SK-N-DZ (cell line): ENCODE measurements at regions not wholly inside any gene's neighbourhood (a gene's known extent, or its start where the extent isn't known, plus 50 kb on each side); places are given as distances from the start of the nearest gene placed in this dataset.
"Not testable (repeated sequence)": the region's sequence is repeated elsewhere in the genome, so short reads cannot be mapped to it uniquely, and the experiment has no call there.

ENCODE experiments used
- DNase-seq: peaks from one replicate; pipeline ENCODE4 v3.0.0-alpha.2; 2015; ENCODE audit warnings: low spot score

DNA sequence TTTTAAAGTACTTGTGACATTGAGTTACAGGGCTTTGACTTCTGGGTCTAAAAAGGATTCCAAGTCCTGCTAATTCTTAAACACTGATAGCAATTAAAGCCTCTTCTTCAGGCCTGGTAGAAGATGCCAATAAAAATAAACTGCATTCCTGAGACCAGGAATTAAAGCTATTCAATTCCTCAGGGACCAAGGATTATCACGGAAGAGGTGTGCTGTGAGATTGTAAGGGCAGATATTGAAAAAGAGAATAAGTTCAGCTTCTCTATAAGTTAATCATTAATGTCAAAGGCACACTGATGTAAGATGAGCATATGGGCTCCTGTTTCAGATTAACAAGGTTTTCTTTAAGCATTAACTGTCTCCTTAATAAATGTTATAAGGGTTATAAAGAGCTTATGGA is 611.3 kb downstream of the SI start:
- DNase-seq: no peak

DNA sequence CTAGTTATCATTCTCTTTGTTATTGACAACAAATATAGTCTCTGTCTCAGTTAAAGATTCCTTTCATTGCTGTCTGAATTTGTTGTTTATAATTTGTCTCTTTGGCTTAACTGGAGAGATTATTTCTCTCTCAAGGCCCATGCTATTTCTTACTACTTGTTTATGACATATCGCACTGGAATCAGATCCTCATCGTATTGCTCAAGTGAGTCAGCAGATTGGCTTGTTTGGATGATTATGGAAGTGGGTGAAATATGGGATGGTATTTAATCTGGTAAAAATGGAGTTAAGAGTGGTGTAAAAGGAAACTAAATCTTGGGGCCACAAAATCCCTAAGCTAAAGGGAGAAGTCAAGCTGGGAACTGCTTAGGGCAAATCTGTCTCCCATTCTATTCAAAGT is 613.1 kb downstream of the SI start:
- DNase-seq: no peak

DNA sequence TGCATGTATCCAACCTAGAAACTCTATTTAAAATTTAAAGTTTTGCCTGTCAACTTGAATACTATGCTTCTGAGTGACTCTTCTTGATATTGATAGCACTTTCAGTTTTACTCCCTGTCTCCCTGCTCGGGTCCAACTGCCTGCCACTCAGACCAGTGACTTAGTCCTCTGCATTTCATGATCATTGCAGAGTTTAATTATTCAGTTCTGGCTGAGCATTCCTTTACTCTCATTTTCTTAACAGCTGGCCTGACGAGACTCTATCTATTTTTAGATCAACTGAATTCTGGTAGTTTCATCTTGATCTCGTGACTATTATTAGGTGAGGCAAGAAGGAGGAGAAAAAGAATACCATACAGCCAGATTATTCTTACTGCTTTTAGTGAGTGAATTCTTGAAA is 617.4 kb downstream of the SI start:
- no peak for DNase-seq

DNA sequence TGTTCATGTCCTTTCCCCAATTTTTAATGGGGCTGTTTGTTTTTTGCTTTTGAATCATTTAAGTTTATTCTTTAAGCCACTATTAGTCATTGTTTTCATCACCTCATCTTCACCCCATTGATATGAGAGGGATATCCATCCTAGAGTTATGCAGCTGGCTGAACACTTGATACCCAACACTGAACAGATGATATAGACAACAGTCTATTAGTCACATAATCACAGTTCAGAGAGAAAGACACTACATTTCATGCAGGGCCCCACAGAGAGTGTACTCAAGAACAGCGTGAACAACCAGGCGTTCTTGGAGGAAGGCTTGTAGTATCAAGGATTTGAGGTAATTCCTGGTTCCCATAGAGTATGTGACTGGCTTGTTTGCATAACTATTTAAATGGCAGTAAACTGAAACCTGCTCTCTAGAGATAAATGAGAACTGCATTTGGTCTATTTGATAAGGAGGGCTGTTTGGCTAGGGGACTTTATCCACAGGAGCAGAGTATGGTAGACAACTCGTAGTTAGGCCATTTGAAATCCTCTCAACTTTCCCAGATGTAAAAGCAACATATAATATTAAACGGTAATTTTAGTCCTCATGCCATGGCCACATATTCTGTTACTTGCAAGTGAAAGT is 618.7 kb downstream of the SI start:
- no peak for DNase-seq

DNA sequence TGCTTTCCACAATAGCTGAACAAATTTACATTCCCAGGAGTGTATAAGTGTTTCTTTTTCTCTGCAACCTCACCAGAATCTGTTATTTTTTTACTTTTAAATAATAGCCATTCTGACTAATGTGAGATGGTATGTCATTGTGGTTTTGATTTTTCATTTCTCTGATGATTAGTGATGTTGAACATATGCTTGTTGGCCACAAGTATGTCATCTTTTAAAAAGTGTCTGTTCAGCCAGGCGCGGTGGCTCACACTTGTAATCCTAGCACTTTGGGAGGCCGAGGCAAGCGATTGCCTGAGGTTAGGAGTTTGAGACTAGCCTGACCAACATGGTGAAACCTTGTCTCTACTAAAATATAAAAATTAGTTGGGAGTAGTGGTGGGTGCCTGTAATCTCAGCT is 619.3 kb downstream of the SI start:
- DNase-seq: no peak

DNA sequence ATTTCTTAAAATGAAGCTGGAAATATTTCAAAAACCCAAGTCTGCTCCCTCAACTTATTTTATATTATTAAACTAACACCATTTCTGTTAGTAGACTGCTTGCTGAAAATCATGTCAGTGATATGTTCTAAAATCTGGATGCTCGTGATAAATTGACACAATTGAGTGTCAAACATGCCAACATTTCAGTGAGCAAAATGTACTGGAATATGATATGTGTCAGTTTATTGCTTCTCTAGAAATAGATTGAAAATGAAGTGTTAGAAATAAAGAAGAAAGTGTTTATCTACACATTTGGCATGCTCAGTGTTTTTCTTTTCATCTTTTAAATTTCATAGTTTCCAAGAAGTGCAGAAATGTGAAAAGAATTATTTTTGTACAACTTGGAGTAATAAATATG is 624.6 kb downstream of the SI start:
- DNase-seq: no peak

DNA sequence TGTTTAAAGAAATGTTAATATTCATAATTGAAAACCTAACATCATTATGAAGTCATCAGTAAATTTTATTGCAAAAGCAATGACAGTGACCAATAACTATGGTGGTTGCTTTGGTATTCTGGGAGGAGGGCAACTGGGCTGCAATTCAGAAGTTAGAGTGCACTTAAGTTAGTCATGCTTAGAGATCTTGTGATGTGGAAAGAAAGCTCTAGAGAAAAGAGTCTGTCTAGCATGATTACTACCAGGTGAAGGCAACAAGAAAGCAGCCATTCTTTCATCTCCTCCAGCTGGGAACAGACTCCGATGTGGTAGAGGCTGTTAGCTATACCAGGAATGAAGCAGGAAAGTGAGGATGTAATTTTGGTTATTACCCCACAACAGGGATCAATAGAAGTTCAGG is 625.6 kb downstream of the SI start:
- no peak for DNase-seq

DNA sequence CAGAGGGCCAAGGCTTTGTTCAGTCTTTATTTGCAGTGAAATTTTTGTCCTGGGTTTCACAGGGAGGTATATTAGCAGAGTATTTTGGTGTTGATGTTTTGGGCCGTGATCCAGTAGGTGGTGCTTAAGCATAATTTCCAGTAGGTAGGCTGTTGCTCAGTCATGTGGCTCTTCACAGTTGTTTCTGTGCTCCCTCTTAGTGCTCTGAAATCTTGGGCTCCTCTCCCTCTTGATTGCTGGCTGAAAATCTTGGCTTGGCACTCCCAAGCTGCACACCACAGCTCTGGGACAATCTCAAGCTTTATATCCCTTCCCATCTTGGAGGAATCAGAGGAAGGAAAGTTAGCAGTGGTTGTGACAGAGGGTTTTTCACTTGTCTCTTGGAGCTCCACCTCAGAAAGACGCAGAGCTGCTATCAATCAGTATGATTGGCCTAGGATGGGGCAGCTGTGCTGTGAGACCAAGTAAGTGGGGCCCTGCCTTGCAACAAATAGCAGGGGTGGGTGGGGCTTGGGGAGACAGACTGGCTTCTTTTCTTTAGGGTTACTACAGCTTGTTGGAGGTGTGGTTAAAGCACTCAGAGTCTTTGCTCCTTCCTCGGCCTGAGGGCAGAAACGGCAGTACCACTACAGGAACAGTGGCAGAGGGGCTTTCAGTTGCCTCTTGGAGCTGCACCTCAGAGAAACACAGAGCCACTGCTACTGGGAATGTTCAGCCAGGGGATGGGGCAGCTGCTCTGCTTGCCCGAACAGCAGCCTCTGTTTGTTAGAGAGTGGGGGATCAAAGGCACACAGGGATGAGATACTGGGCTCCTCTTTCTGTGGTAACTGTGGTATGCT is 627.0 kb downstream of the SI start:
- peak; percentile 11 for DNase-seq

DNA sequence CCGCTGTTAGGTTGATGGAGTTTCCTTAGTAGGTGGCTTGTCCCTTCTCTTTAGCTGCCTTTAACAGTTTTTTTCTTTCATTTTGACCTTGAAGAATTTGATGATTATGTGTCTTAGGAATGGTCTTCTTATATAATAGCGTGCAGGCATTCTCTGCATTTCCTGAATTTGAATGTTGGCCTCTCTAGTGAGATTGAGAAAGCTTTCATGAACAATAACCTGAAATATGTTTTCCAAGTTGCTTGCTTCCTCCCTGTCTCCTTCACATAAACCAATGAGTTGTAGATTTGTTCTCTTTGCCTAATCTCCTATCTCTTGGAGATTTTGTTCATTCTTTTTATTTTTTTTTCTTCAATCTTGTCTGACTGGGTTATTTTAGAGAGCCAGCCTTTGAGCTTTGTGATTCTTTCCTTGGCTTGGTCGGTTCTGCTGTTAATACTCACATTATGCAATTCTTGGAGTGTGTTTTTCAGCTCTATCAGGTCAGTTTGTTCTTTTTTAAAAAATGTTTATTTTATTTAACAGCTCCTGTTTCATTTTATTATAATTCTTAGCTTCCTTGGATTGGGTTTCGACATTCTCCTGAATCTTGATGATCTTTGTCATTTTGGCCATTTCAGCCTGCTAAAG is 627.9 kb downstream of the SI start:
- DNase-seq: no peak

DNA sequence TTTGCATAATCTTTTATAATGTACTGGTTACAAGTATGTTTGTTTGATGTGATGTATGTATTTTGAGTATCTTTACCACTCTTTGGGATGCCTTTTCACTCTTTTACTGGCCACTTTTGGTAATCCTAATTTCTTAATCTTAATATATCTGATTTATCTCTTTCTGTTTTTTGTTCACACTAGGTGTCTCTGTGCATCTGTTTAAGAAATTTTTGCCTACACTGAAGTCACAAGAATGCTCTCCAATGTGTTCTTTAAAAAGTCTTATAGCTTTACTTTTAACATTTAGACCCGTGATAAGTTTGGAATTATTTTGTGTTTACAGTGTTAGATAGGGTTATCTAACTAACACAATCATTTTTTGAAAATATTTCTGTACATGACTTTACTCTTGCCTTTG is 659.1 kb downstream of the SI start:
- no peak for DNase-seq

DNA sequence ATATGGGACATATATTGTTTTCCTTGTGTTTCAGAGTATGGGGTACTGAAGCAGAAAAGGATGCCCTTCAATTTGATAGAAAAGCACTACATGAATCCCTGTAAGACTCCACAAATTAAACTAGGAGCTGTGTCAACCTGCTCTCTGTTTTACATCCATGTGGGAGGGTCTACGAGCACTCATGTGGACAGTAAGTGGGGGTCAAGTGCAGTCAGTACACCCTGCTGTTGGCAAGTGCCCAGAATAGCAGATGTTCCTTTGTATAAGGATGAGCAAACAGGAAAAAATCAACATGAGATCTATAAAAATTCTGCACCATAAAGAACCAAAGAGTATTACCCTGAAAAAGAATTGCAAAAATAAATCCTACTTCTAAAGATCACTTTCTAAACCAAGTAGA is 659.9 kb downstream of the SI start:
- DNase-seq: no peak

DNA sequence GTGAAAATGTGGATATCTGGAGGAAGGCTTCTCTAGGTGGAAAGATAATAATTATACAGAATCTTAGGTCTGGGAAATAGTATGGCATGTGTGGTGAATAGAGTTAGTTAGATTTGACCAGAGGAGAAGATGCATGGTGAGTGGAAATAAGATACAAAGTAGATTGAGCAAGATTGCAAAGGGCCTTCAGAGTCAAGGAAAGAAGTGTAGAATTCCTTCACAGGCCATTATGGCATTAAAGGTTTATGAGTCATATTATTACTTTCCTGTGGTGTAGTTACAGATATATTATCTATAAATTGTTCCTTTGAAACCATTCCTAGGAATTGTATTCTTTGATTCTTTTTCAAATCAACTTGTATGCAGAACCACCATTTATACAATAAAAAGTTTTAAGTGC is 660.3 kb downstream of the SI start:
- DNase-seq: no peak

DNA sequence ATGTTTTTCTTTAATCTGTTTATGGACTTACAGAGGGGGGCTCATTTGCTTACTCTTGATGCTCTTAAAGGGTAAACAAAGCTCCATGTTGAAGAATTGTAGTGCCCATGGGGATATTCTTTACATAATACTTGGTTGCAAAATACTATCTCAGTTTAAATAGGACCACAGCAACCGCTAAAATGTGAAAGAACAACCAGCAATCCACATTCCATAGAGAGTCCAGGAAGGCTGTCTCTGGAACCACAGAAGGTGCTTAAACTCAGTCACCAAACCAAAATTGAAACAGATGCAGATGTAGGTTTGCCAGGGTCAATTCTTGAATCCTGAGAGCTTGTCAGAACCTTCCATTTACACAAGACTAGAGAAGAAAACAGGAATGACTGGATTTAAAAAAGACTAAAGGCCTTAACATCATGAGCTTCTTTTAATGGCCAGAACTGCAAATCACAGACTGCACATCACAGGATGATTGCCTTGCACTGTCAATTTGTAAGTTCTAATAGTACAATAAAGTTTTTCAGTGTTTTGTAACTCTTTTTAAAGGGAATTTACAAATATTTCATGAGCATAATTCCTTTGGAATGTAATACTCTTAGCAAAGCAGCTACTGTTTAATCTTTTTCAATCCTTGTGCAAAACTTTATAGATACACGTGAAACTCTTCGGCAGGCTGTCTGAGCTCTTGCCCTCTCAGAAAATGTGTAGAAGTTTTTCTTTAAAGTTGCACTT is 661.6 kb downstream of the SI start:
- DNase-seq: no peak

DNA sequence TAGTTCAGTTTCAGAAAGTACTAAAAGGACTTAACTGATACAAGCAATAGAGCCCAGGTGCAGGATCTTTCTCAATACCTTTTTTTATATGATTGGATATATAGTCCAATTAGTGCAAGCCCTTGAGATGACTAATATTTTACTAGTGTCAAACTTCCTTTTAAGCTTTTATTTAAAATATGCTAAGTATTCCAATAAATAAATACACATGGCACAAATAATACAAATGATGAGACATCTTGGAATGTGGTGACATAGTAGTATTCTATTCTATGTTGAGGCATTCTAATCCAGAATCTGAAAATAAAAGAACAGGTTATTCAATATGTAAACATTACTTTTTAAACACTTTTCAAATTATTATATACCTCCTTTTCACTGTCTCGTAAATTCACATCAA is 670.0 kb downstream of the SI start:
- no peak for DNase-seq

DNA sequence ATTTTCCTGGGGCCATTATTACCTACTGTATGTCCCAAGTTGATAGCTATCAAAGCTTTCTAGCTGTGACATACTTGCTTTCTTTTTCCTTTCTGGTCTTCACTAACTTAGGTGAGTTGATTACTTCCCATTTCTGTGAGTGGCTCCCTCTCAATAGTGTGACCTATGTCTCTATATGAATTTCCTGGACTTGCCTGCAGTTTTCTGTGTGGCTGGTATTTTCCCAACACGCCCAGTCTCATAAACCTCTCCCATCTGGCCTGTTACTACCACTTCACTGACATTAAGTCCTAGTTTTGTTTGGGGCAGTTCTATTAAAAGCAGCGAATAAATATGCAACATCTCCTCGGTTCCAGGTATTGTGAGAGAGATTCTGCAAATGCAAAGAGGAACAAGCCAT is 671.2 kb downstream of the SI start:
- DNase-seq: no peak

DNA sequence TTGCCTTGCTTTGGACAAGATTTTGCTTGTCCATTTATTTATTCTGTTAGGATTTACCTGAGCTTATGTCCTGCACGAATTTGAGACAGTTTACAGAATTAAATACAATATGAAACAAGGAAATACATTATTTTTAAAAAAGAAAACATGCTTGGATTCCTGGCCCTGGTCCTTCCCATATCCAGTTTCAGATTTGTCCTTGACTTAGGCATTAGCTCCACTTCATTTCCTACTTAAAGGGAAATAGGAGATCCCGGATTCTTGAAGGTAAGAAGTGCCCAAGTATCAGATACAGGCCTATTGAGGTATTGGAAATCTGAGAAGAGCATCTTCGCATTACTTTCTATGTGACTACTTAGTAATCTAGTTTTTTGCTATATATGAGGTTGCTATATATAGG is 672.0 kb downstream of the SI start:
- no peak for DNase-seq

DNA sequence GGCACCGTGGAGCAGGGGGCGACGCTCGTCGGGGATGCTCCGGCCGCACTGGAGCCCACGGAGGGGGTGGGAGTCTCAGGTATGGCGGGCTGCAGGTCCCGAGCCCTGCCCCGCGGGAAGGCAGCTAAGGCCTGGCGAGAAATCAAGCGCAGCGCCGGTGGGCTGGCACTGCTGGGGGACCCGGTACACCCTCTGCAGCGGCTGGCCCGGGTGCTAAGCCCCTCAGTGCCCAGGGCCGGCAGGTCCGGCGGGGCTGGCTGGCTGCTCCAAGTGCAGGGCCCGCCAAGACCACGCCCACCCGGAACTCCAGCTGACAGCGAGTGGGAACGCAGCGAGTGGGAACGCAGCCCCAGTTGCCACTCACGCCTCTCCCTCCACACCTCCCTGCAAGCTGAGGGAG is 676.4 kb downstream of the SI start:
- DNase-seq: no peak

DNA sequence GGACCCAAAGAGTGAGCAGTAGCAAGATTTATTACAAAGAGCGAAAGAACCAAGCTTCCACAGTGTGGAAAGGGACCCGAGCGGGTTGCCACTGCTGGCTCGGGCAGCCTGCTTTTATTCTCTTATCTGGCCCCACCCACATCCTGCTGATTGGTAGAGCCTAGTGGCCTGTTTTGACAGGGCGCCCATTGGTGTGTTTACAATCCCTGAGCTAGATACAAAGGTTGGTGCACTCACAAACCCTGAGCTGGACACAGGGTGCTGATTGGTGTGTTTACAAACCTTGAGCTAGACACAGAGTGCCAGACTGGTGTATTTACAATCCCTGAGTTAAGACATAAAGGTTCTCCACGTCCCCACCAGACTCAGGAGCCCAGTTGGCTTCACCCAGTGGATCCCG is 676.9 kb downstream of the SI start:
- not testable (repeated sequence) for DNase-seq

DNA sequence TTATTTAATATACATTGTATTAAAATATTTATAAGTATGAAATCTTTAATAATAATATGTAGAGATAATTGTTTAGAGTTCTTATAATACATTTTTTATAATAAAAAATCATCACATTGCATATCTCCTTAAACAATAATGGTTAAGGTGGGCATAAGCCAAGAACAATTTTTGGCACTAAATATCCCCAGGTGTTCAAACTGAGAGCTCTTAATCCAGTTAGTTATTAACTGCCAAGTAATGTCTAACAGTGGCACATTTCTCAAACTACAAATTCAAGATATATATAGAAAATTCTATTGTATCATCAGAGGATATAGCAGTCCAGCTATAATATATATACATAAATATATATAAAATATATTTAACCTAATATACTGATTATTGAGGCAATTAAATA is 680.8 kb downstream of the SI start:
- no peak for DNase-seq

DNA sequence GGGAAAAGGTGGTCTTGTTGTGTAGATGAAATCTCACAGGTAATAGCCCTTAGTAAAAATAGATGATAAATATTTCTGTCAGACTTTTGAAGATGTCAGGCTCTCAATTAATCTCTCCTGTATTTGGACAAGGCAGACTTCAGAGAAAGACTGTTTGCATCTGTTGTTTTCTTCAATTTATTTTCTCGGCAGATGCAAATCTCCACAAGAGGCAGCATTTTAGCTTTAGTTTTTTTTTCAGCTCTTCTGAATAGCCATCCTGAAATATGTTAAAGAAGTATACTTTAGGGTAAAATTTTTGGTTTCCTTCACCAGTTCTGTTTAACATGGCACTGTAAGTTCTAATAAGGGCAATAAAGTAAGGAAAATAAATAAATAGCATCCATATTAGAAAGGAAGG is 685.1 kb downstream of the SI start:
- no peak for DNase-seq

DNA sequence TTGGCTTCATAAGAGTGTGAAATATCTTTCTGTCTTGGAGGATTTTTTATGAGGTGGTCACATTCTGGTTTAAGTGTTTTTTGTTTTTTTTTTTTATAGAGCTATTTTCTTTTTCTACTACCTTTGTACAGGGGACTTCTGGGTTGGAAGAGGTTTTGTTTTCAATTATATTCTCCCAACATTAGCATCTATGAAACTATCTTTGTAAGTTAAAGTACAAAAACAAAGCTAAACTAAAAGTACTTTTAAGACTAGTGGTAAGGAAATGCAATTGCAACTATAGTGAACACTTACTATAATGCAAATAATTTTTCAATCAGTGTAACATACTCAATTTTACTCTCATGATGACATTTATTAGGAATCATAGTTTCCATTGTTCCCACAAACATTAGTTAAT is 688.2 kb downstream of the SI start:
- DNase-seq: no peak

DNA sequence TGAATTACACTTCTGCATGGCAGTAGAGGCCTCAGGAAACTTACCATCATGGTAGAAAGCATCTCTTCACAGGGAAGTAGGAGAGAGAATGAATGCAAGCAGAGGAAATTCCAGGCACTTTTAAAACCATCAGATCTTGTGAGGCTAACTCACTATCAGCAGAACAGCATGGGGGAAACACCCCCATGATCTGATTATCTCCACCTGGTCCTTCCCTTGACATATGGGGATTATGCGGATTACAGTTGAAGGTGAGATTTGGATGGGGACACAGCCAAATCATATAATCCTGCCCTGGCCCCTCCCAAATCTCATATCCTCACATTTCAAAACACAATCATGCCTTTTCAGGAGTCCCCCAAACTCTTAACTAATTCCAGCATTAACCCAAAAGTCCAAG is 691.1 kb downstream of the SI start:
- DNase-seq: no peak
